Transverse colon (tissue), 4 donors: ENCODE measurements at regions not wholly inside any gene's neighbourhood (a gene's known extent, or its start where the extent isn't known, plus 50 kb on each side); places are given as distances from the start of the nearest gene placed in this dataset.

ENCODE experiments used
- CTCF ChIP-seq, 5 experiments: fragments of 200-600 bp in 3 of 5; fragments of 450-650 bp in 2 of 5; sonication (generic) in 3 of 5; IDR thresholded peaks; 1 replicate in 2 of 5; 2 replicates in 3 of 5; pipeline ENCODE4 v1.5.1; 2016 to 2017; ENCODE audit warnings: antibody characterized with exemption in 5 of 5, inconsistent platforms in 3 of 5, mild to moderate bottlenecking in 2 of 5, moderate library complexity in 1 of 5
- EP300 ChIP-seq: sonication (generic); formaldehyde crosslinking; IDR thresholded peaks from one replicate; pipeline ENCODE4 v1.6.1; 2017; ENCODE audit warnings: antibody characterized with exemption, low read depth
- POLR2AphosphoS5 ChIP-seq, 3 donors: sonication (generic); formaldehyde crosslinking; IDR thresholded peaks; one replicate each; pipeline ENCODE4 v1.6.1; 2016; ENCODE audit warnings: antibody characterized with exemption in 3 of 3

GRCh38 chr2:150878356-150878755 lies 383.3 kb downstream of the RBM43 start:
- TF ChIP-seq CTCF (IDR thresholded peaks at IDR 0.05) (no peak), POLR2AphosphoS5 (IDR thresholded peaks at IDR 0.05) (no peak), EP300 (no peak)
